Keratinocyte (primary cell): ENCODE measurements at regions not wholly inside any gene's neighbourhood (a gene's known extent, or its start where the extent isn't known, plus 50 kb on each side); places are given as distances from the start of the nearest gene placed in this dataset.

ENCODE experiments used
- CTCF ChIP-seq, 3 experiments: IDR thresholded peaks in 1 of 3; conservative IDR thresholded peaks in 1 of 3; optimal IDR thresholded peaks in 1 of 3; 2 replicates in 2 of 3; 3 replicates in 1 of 3; pipeline versions ENCODE3 to v1.5.1; 2011; ENCODE audit warnings: low read length in 3 of 3, mild to moderate bottlenecking in 3 of 3, moderate library complexity in 2 of 3, control low read depth in 1 of 3, inconsistent platforms in 1 of 3; ENCODE audit not compliant: insufficient read depth in 2 of 3; ENCODE audit errors: extremely low read depth in 1 of 3
- EZH2 ChIP-seq: IDR thresholded peaks from one replicate; pipeline ENCODE4 v1.6.1; 2012; ENCODE audit warnings: inconsistent platforms, mild to moderate bottlenecking, low read length, moderate library complexity

- TF ChIP-seq CTCF (optimal IDR thresholded peaks at IDR 0.05 in 1 of 3, IDR thresholded peaks at IDR 0.05 in 1 of 3, conservative IDR thresholded peaks at IDR 0.05 in 1 of 3; ENCODE audit: extremely low read depth in 1 of 3, insufficient read depth in 2 of 3, low read length in 3 of 3) (no peak), EZH2 (no peak)
Measured at GRCh38 chr4:20432088-20432487, 180.4 kb downstream of the SLIT2 start.
